ENCODE measurements at regions not wholly inside any gene's neighbourhood (a gene's known extent, or its start where the extent isn't known, plus 50 kb on each side); places are given as distances from the start of the nearest gene placed in this dataset.
"Not testable (repeated sequence)": the region's sequence is repeated elsewhere in the genome, so short reads cannot be mapped to it uniquely, and the experiment has no call there.

- H3K36me3 Mint-ChIP-seq (ENCODE audit: insufficient read depth, unreplicated experiment): no peaks in the 10 kb centered on the region
- no TSS peak for BruUV-seq (replicated peaks)
- no peak overlapping the region for H3K27ac Mint-ChIP-seq (ENCODE audit: low read depth, unreplicated experiment)
Observed at GRCh38 chr16:88274847-88275246, 107.9 kb upstream of the ZNF469 start.

GRCh38 chr16:88275336-88276122 lies 107.2 kb upstream of the ZNF469 start:
- H3K4me3 Mint-ChIP-seq (ENCODE audit: unreplicated experiment); H3K27ac Mint-ChIP-seq (ENCODE audit: low read depth, unreplicated experiment); POLR2A ChIA-PET; H3K36me3 Mint-ChIP-seq (ENCODE audit: insufficient read depth, unreplicated experiment); DNase-seq (ENCODE audit: unreplicated experiment); intact Hi-C loops (cut with micrococcal nuclease); BruUV-seq (replicated peaks); H3K4me1 Mint-ChIP-seq (ENCODE audit: insufficient read depth, unreplicated experiment): not testable (repeated sequence)
- peaks cover 14% of the 10 kb centered on the region for H3K27me3 Mint-ChIP-seq (ENCODE audit: insufficient read depth, unreplicated experiment)
- CTCF ChIA-PET: interaction anchor here (0.6 kb wide), 1 partner anchor 16 kb away, joined by 3 read pairs; no protein-coding TSS in a partner anchor
- peaks cover 13% of the 10 kb centered on the region for H3K9me3 Mint-ChIP-seq (ENCODE audit: unreplicated experiment)

More at GRCh38 chr16:88274847-88275246, 107.9 kb upstream of the ZNF469 start:
- no peak overlapping the region for H3K4me3 Mint-ChIP-seq (ENCODE audit: unreplicated experiment)
- ChIA-PET POLR2A (no interaction called here), CTCF (interaction anchor here (0.6 kb wide), 1 partner anchor 16 kb away, joined by 3 read pairs; no protein-coding TSS in a partner anchor)
- TF ChIP-seq CTCF (IDR thresholded peaks at IDR 0.05; ENCODE audit: unreplicated experiment): no peak
- H3K27me3 Mint-ChIP-seq (ENCODE audit: insufficient read depth, unreplicated experiment): peaks cover 14% of the 10 kb centered on the region
- DNase-seq (ENCODE audit: unreplicated experiment): no peak
- peaks cover 13% of the 10 kb centered on the region for H3K9me3 Mint-ChIP-seq (ENCODE audit: unreplicated experiment)
- no peaks in the 10 kb centered on the region for H3K4me1 Mint-ChIP-seq (ENCODE audit: insufficient read depth, unreplicated experiment)
- intact Hi-C loops (cut with micrococcal nuclease): no loop called here

GRCh38 chr16:88276123-88276588 lies 106.6 kb upstream of the ZNF469 start:
- H3K36me3 Mint-ChIP-seq (ENCODE audit: insufficient read depth, unreplicated experiment); CTCF ChIA-PET; BruUV-seq (replicated peaks); H3K4me3 Mint-ChIP-seq (ENCODE audit: unreplicated experiment); POLR2A ChIA-PET; DNase-seq (ENCODE audit: unreplicated experiment); H3K27ac Mint-ChIP-seq (ENCODE audit: low read depth, unreplicated experiment); H3K4me1 Mint-ChIP-seq (ENCODE audit: insufficient read depth, unreplicated experiment); intact Hi-C loops (cut with micrococcal nuclease): not testable (repeated sequence)
- peaks cover 14% of the 10 kb centered on the region for H3K27me3 Mint-ChIP-seq (ENCODE audit: insufficient read depth, unreplicated experiment)
- H3K9me3 Mint-ChIP-seq (ENCODE audit: unreplicated experiment): peaks cover 13% of the 10 kb centered on the region

- DNase-seq (ENCODE audit: unreplicated experiment): no peak
- no TSS peak for BruUV-seq (replicated peaks)
- Mint-ChIP-seq H3K4me3 (ENCODE audit: unreplicated experiment) (no peak overlapping the region), H3K27me3 (ENCODE audit: insufficient read depth, unreplicated experiment) (peaks cover 10% of the 10 kb centered on the region), H3K9me3 (ENCODE audit: unreplicated experiment) (peaks cover 12% of the 10 kb centered on the region), H3K4me1 (ENCODE audit: insufficient read depth, unreplicated experiment) (no peaks in the 10 kb centered on the region), H3K36me3 (ENCODE audit: insufficient read depth, unreplicated experiment) (no peaks in the 10 kb centered on the region), H3K27ac (ENCODE audit: low read depth, unreplicated experiment) (no peak overlapping the region)
- TF ChIP-seq CTCF (IDR thresholded peaks at IDR 0.05; ENCODE audit: unreplicated experiment): no peak
- POLR2A ChIA-PET: no interaction called here
- CTCF ChIA-PET: no interaction called here
- intact Hi-C loops (cut with micrococcal nuclease): no loop called here
Observed at GRCh38 chr16:88276591-88276990, 106.2 kb upstream of the ZNF469 start.

- intact Hi-C loops (cut with micrococcal nuclease): no loop called here
- CTCF ChIA-PET: no interaction called here
- H3K27ac Mint-ChIP-seq (ENCODE audit: low read depth, unreplicated experiment): no peak overlapping the region
- no TSS peak for BruUV-seq (replicated peaks)
- H3K27me3 Mint-ChIP-seq (ENCODE audit: insufficient read depth, unreplicated experiment): no peaks in the 10 kb centered on the region
- POLR2A ChIA-PET: no interaction called here
- no peak for TF ChIP-seq CTCF (IDR thresholded peaks at IDR 0.05; ENCODE audit: unreplicated experiment)
- no peaks in the 10 kb centered on the region for H3K9me3 Mint-ChIP-seq (ENCODE audit: unreplicated experiment)
- no peaks in the 10 kb centered on the region for H3K36me3 Mint-ChIP-seq (ENCODE audit: insufficient read depth, unreplicated experiment)
- peaks cover 6% of the 10 kb centered on the region for H3K4me1 Mint-ChIP-seq (ENCODE audit: insufficient read depth, unreplicated experiment)
- no peak overlapping the region for H3K4me3 Mint-ChIP-seq (ENCODE audit: unreplicated experiment)
- DNase-seq (ENCODE audit: unreplicated experiment): no peak
Observed at GRCh38 chr16:88279998-88280397, 102.8 kb upstream of the ZNF469 start.

All from MCF 10A (cell line).